Left ventricle myocardium inferior (tissue), 1 donor: ENCODE measurements at regions not wholly inside any gene's neighbourhood (a gene's known extent, or its start where the extent isn't known, plus 50 kb on each side); places are given as distances from the start of the nearest gene placed in this dataset.

ENCODE experiments used
- DNase-seq: peaks from one replicate; pipeline ENCODE4 v3.0.0-alpha.2; 2020
- H3K27ac ChIP-seq: fragments of 200-600 bp; replicated peaks from 2 replicates; pipeline ENCODE4 v1.8.0; 2021
- H3K27me3 ChIP-seq: fragments of 200-600 bp; 2 replicates; pipeline ENCODE4 v1.8.0; 2021; ENCODE audit warnings: low read depth
- H3K36me3 ChIP-seq: fragments of 200-600 bp; 2 replicates; pipeline ENCODE4 v1.8.0; 2021
- H3K4me1 ChIP-seq: fragments of 200-600 bp; 2 replicates; pipeline ENCODE4 v1.8.0; 2021
- H3K4me3 ChIP-seq: fragments of 200-600 bp; 2 replicates; pipeline ENCODE4 v1.8.0; 2021; ENCODE audit warnings: mild to moderate bottlenecking, moderate library complexity
- H3K9me3 ChIP-seq: fragments of 200-600 bp; replicated peaks from 2 replicates; pipeline ENCODE4 v1.8.0; 2021
- CTCF ChIP-seq: fragments of 200-600 bp; IDR thresholded peaks from 2 replicates; pipeline ENCODE4 v1.8.0; 2021; ENCODE audit warnings: antibody characterized with exemption, mild to moderate bottlenecking, borderline replicate concordance
- intact Hi-C: fragments of 100-400 bp; cut with micrococcal nuclease; formaldehyde crosslinking; loops from one replicate; pipeline ENCODE4 v1.11.0; 2022
- donor health status: DM: no; HTN: yes; CAD: no; lungs with severe emphysema.

GRCh38 chr11:122421702-122422101, 233.8 kb upstream of the UBASH3B start:
- Histone ChIP-seq H3K27me3 (no peaks in the 10 kb centered on the region), H3K4me1 (no peaks in the 10 kb centered on the region), H3K9me3 (no peaks in the 10 kb centered on the region), H3K27ac (no peak overlapping the region), H3K36me3 (no peaks in the 10 kb centered on the region), H3K4me3 (no peak overlapping the region)
- TF ChIP-seq CTCF: no peak
- DNase-seq: no peak
- intact Hi-C loops: no loop called here

GRCh38 chr11:122418032-122418431, 237.5 kb upstream of the UBASH3B start:
- intact Hi-C loops: no loop called here
- H3K9me3 ChIP-seq: peaks cover 33% of the 10 kb centered on the region

GRCh38 chr11:122414406-122415018, 241.0 kb upstream of the UBASH3B start:
- H3K27me3 ChIP-seq: no peaks in the 10 kb centered on the region
- H3K36me3 ChIP-seq: no peaks in the 10 kb centered on the region
- H3K27ac ChIP-seq: no peak overlapping the region
- no peak for TF ChIP-seq CTCF
- no peaks in the 10 kb centered on the region for H3K4me1 ChIP-seq
- peaks cover 39% of the 10 kb centered on the region for H3K9me3 ChIP-seq
- intact Hi-C loops: no loop called here
- DNase-seq: no peak
- no peak overlapping the region for H3K4me3 ChIP-seq

More at GRCh38 chr11:122418032-122418431, 237.5 kb upstream of the UBASH3B start:
- Histone ChIP-seq H3K27me3 (no peaks in the 10 kb centered on the region), H3K27ac (no peak overlapping the region), H3K36me3 (no peaks in the 10 kb centered on the region), H3K4me3 (no peak overlapping the region), H3K4me1 (no peaks in the 10 kb centered on the region)
- no peak for TF ChIP-seq CTCF
- no peak for DNase-seq

GRCh38 chr11:122413677-122414076, 241.8 kb upstream of the UBASH3B start:
- Histone ChIP-seq H3K36me3 (no peaks in the 10 kb centered on the region), H3K4me3 (no peak overlapping the region), H3K27ac (no peak overlapping the region), H3K9me3 (peaks cover 39% of the 10 kb centered on the region), H3K4me1 (no peaks in the 10 kb centered on the region), H3K27me3 (no peaks in the 10 kb centered on the region)
- DNase-seq: no peak
- intact Hi-C loops: no loop called here
- no peak for TF ChIP-seq CTCF

GRCh38 chr11:122412581-122412980, 242.9 kb upstream of the UBASH3B start:
- no peak for DNase-seq
- Histone ChIP-seq H3K9me3 (peaks cover 39% of the 10 kb centered on the region), H3K4me3 (no peak overlapping the region), H3K27me3 (no peaks in the 10 kb centered on the region), H3K4me1 (no peaks in the 10 kb centered on the region), H3K36me3 (no peaks in the 10 kb centered on the region), H3K27ac (no peak overlapping the region)
- no peak for TF ChIP-seq CTCF
- intact Hi-C loops: no loop called here
